Inflammatory macrophage treated with lipopolysaccharide for 4 hours (primary cell): ENCODE measurements at regions not wholly inside any gene's neighbourhood (a gene's known extent, or its start where the extent isn't known, plus 50 kb on each side); places are given as distances from the start of the nearest gene placed in this dataset.
A peak's percentile ranks its signal among the peaks of the same experiment; 100 is the strongest.

Experiments used
- DNase-seq: peaks from one replicate; pipeline ENCODE4 v3.0.0-alpha.2; 2020

- no peak for DNase-seq
Measured at GRCh38 chr1:101323535-101323934, 86.7 kb downstream of the S1PR1 start.

DNA sequence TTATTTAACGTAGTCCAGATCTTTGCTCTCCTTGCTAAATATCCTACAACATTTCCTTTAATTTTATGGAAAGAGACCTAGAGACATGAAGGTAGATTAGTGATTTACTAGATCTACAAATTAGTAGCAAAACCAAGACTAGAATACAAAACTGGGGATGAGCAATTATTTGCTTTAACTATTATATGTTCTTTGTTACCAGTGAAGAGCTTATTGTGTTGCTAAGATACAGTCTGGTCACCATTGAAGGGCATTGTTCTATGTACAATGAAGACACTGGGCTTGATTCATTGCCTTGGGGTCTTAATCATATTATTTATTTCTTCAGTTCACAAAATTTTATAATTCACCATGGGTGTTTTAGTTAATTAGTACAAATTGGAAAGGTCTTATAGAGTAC, 88.3 kb downstream of the S1PR1 start:
- DNase-seq = no peak

GRCh38 chr1:101330427-101331130, 93.8 kb downstream of the S1PR1 start:
- no peak for DNase-seq

DNA sequence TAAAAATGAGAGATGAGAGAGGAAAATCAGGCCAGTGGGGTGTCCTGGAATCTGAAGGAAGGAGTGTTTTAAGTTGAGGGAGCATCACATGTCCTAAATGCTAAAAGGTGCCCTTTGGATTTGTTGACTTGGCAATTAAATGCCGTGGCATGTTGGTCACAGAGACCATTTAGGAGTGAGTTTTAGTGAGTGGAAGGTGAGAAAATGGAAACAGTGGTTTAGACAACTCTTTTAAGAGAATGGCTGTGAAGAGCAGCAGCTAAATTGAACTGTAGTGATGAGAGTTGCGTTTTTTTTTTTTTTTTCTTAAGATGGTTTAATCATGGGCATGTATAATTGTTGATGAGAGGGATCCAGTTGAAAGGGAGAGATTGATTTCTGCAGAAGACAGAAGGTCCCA, 95.0 kb downstream of the S1PR1 start:
- DNase-seq = no peak

- no peak for DNase-seq
Measured at GRCh38 chr1:101332633-101333032, 95.8 kb downstream of the S1PR1 start.

GRCh38 chr1:101333186-101333585, 96.4 kb downstream of the S1PR1 start:
- DNase-seq = no peak

DNA sequence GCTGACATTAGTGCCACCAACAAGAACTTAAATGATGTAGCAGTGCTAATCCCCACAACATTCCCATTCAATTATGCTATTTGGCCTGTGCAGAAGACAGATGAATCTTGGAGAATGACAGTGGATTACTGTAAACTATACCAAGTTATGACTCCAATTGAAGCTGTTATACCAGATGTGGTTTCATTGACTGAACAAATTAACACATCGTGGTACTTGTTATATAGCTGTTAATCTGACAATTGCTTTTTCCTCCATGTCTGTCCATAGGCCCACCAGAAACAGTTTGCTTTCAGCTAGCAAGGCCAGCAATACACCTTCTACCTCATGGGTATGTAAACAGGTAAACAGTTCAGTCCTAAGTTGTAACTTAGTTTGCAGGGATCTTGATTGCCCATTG, 101.1 kb downstream of the S1PR1 start:
- DNase-seq = no peak

- no peak for DNase-seq
Measured at GRCh38 chr1:101338714-101339430, 102.1 kb downstream of the S1PR1 start.

DNA sequence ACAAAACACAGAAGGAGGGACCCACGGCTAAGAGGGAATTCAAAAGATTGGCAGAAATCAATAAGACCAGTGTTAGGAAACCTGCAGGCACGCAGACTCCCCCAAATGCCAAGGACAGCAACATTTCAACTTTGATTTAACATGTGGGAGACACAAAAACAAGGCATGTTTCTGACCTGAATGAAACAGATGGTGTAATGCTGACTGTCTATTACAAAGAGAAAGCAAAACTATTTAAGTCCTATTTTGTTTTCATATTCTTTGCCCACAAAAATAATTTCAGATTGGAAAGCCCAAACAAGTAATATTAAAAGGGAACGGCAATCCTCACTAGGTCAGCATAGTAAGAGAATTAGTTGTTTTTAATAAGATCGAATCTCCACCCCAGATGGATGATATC, 107.9 kb downstream of the S1PR1 start:
- DNase-seq = no peak

- no peak for DNase-seq
Measured at GRCh38 chr1:101346419-101346818, 109.6 kb downstream of the S1PR1 start.

- DNase-seq = no peak
Measured at GRCh38 chr1:101356013-101356412, 119.2 kb downstream of the S1PR1 start.

- DNase-seq = no peak
Measured at GRCh38 chr1:101356604-101357443, 120.0 kb downstream of the S1PR1 start.

GRCh38 chr1:101357444-101357986, 120.7 kb downstream of the S1PR1 start:
- DNase-seq = peak; percentile 70

DNA sequence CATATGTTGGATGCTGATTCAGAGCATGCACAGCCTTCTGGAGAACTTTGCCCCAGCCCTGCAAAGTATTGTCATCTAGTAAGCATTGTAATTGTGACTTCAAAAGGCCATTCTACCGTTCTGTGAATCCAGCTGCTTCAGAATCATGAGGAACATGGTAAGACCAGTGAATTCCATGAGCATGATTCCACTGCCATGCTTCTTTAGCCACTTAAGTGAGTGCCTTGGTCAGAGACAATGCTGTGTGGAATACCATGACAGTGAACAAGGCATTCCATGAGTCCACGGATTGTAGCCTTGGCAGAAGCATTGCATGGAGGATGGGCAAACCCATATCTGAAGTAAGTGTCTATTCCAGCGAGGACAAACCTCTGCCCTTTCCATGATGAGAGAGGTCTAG, 123.7 kb downstream of the S1PR1 start:
- no peak for DNase-seq

DNA sequence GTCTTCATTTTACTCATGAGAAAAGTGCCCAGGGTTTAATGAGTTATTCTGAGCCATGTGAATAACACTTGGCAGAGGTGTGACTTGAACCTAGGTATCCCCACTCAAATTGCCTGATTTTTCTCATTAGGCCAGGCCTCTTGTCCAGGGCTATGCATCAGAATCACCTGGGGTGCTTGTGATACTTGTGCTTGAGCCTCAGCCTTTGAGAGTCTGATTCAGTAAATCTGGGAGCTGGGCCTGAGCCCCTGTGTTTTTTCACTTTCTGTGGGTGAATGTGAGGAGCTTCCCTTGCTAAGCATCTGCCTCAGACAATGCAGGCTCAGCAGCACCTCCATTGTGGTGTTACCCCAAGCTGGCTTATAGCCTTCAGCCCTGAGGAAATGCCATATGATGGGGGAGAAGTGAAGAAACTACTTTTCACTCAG, 127.1 kb downstream of the S1PR1 start:
- no peak for DNase-seq

GRCh38 chr1:101364370-101365120, 127.7 kb downstream of the S1PR1 start:
- no peak for DNase-seq

DNA sequence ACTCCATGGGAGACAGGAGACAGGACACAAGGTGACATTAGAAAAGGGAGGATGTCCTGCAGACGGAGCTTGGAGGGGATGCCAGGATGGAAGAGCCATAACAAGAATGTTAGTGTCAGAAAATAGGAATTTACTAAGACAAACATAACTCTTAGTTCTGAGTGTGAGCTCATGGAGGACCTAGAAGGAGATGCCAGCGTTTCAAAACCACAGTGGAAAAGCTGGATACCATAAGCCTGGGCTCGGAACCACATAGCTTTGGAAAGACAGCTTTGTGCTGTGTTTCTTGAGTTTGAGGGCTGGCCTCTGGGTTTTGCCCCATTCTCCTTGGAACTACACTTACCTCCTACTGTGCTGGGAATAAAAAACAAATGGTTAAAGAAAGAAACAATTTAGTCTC, 128.4 kb downstream of the S1PR1 start:
- no peak for DNase-seq

GRCh38 chr1:101365878-101366277, 129.1 kb downstream of the S1PR1 start:
- no peak for DNase-seq

- DNase-seq = no peak
Measured at GRCh38 chr1:101366513-101367215, 129.8 kb downstream of the S1PR1 start.

DNA sequence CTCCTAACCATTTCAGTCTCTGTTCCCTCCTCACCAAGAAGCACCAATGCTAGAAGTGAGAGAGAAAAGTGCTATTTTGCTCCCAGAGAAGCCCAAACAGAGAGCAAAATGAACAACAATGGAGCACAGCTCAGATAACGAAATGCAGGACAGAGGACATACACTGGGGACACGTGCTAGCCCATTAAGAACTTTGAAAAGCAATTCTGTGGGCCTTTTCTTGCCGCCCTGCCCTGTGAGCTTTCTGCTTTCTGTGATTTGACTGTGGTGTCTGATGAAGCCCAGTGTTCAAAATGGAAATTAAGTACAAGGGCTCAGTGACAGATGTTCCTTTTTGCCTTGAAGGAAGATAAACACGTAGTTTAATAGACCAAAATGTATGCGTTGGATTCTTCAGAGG, 130.8 kb downstream of the S1PR1 start:
- no peak for DNase-seq

- DNase-seq = no peak
Measured at GRCh38 chr1:101370488-101370887, 133.7 kb downstream of the S1PR1 start.

GRCh38 chr1:101371259-101371658, 134.4 kb downstream of the S1PR1 start:
- DNase-seq = no peak
